ENCODE measurements at regions not wholly inside any gene's neighbourhood (a gene's known extent, or its start where the extent isn't known, plus 50 kb on each side); places are given as distances from the start of the nearest gene placed in this dataset.

GRCh38 chr19:57053401-57053800 is 66.4 kb upstream of the USP29 start:
- DNase-seq (ENCODE audit: low read depth, low spot score) = no peak
- in situ Hi-C loops (cut with HindIII; ENCODE audit: low pct_unique_long_range_greater_than_20kb, low sequenced_read_pairs) = no loop called here

GRCh38 chr19:57055956-57056355 is 63.8 kb upstream of the USP29 start:
- in situ Hi-C loops (cut with HindIII; ENCODE audit: low pct_unique_long_range_greater_than_20kb, low sequenced_read_pairs) = no loop called here
- no peak for DNase-seq (ENCODE audit: low read depth, low spot score)

GRCh38 chr19:57057036-57057686 is 62.6 kb upstream of the USP29 start:
- no peak for DNase-seq (ENCODE audit: low read depth, low spot score)
- in situ Hi-C loops (cut with HindIII; ENCODE audit: low pct_unique_long_range_greater_than_20kb, low sequenced_read_pairs) = no loop called here

GRCh38 chr19:57058871-57059270 is 60.9 kb upstream of the USP29 start:
- no peak for DNase-seq (ENCODE audit: low read depth, low spot score)
- in situ Hi-C loops (cut with HindIII; ENCODE audit: low pct_unique_long_range_greater_than_20kb, low sequenced_read_pairs) = no loop called here

- in situ Hi-C loops (cut with HindIII; ENCODE audit: low pct_unique_long_range_greater_than_20kb, low sequenced_read_pairs) = no loop called here
- no peak for DNase-seq (ENCODE audit: low read depth, low spot score)
Measured at GRCh38 chr19:57063070-57063469, 56.7 kb upstream of the USP29 start.

- no peak for DNase-seq (ENCODE audit: low read depth, low spot score)
Measured at GRCh38 chr19:57067440-57067839, 52.3 kb upstream of the USP29 start.

GRCh38 chr19:57068311-57068710 is 51.5 kb upstream of the USP29 start:
- in situ Hi-C loops (cut with HindIII; ENCODE audit: low pct_unique_long_range_greater_than_20kb, low sequenced_read_pairs) = no loop called here
- no peak for DNase-seq (ENCODE audit: low read depth, low spot score)

More at GRCh38 chr19:57067440-57067839, 52.3 kb upstream of the USP29 start:
- in situ Hi-C loops (cut with HindIII; ENCODE audit: low pct_unique_long_range_greater_than_20kb, low sequenced_read_pairs) = no loop called here

- in situ Hi-C loops (cut with HindIII; ENCODE audit: low pct_unique_long_range_greater_than_20kb, low sequenced_read_pairs) = no loop called here
- DNase-seq (ENCODE audit: low read depth, low spot score) = peak; percentile 2
Measured at GRCh38 chr19:57068921-57069697, 50.7 kb upstream of the USP29 start.

Small RNA genes lying in the stretch of these regions (small RNA-seq; reads per million reads assigned to genes)
- gene AC044792.1 = 0 reads per million in 2 experiments

Data from SK-MEL-5 (cell line).